HG03342 (cell line): ENCODE measurements at regions not wholly inside any gene's neighbourhood (a gene's known extent, or its start where the extent isn't known, plus 50 kb on each side); places are given as distances from the start of the nearest gene placed in this dataset.

Source experiments
- ATAC-seq: cut with Tn5 transposase; IDR thresholded peaks from one replicate; pipeline ENCODE4 v1.9.1; 2021; ENCODE audit warnings: mild to moderate bottlenecking, moderate library complexity; ENCODE audit not compliant: unreplicated experiment

DNA sequence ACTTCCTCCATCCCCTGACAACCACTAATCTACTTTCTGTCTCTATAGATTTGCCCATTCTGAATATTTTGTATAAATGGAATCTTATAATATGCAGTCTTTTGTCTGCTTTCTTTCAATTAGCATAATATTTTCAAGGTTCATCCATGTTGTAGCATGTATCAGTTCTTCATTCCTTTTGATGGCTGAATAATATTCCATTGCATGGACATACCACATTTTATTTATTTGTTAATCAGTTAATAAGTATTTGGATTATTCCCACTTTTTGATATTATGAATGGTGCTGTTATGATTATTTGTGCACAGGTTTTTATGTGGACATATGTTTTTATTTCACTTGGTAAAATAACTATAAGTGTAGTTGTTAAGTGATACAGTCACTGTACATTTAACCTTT, 155.1 kb upstream of the WSCD2 start:
- no peak for ATAC-seq

DNA sequence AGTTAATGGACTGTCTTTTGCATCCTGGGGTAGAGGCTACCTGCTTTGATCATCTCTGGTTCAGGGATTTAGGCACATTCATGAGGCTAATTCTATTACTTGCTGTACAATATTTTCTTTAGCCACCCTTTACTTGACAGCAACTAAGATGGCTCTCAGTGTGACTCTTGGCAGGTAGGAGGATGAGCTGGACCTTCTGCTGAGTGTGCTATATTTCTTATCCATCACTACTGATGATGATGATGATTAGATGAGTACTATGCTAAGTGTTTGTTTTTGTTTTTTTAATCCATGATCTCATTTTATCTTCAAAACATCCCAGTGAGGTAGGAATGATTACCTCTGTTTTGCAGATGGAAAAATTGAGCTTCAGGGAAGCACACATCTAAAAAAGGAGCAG, 152.8 kb upstream of the WSCD2 start:
- ATAC-seq, result no peak

DNA sequence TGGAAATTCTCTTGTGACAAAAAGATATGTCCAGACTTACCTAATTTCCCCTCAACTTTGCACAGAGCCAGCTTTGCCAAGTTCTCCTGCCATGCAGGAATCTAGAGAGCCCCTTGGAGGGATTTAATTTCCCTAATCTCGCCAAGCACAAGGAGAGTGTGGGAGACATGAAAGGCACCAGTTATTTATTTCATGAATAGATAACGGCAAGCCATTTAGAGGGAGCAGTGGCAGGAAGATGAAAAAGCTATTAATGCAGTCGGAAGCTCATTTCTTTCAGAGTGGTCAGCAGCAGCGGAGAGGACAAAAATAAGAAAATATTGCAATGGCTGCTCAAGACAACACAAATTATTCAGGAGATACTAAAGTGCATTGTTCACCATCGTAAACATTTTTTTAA, 150.9 kb upstream of the WSCD2 start:
- no peak for ATAC-seq

DNA sequence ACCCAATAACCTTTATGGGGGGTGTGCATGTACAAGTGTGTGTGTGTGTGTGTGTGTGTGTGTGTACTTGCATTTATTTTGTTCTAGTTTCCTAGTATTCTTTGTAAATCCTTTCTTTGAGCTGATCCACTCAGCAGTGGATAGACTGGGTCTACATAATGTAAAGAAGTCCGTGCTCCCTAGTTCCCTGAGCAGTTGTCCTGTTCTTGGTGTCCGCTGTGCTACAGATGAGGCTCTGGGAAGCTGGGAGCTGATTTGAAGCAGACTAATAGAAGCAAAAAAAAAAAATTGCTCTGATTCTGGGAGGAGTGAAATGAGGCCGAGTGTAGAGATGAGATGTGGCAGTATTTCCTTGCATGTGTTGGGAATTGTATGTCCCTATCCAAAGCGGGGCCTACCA, 150.4 kb upstream of the WSCD2 start:
- no peak for ATAC-seq

DNA sequence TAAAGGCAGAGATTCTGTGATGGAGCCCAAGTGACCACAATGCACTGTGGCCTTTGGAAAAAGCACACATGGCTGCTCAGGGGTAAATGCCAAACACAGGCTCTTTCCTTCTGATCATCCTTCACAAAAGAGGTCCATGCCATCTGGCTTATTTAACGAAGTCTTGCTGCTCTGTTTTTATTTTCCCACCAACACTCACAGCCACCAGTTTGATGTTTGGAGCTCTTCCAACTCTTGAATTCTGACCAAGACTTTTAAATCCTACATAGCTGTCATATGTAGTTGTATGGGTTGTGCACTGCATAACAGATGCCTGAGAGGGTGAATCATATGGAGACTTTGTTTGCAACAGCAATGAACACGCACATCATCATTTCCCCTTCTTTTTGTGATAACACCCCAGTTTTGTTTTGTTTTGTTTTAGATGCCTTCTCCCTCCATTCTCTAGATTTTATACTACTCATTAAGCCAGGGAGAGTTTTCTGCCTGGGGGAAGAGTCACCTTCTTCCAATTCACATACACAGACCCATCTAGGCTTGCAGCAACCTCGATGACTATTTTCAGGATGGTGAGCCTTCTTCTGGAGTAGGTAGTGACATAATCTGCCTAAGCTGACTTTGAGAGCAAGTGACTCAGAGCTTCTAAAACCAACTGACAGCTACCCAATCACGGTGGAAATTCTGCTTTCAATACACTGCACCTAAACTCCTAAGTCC, 145.2 kb upstream of the WSCD2 start:
- ATAC-seq, result no peak

DNA sequence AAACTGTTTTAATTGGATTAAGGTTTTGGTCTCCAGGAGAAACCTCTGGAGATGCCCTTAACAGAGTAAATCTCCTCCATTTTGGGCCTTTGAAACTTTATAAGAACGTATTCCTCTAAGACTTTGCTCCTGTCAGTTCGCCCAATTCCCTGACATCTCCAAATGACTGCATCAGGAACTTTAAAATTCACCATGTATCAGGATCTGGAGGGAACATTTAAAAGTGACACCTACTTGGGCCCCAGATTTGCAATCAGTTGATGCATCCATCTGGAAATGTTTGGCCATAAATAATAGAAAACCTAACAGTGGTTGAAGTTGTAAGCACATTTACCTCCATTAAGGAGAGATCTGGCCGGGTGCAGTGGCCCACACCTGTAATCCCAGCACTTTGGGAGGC, 144.1 kb upstream of the WSCD2 start:
- ATAC-seq, result no peak

DNA sequence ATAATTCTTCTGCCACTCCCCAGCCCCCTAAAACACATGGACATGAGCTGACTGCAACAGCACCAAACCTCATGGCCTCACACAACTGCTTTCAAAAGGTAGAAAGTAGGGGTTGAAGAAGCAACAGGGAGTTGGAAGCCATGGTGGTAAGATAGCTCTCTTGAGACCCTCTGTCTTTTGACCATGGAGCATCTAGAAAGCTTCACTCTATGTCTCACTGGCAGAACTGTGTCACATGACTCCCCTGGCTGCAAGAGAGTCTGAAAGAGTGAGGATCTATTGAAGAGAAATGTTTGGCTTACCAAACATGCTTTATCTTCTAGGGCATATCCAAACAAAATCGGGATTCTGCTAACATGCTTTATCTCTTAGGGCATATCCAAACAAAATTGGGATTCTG, 142.9 kb upstream of the WSCD2 start:
- ATAC-seq, result no peak

DNA sequence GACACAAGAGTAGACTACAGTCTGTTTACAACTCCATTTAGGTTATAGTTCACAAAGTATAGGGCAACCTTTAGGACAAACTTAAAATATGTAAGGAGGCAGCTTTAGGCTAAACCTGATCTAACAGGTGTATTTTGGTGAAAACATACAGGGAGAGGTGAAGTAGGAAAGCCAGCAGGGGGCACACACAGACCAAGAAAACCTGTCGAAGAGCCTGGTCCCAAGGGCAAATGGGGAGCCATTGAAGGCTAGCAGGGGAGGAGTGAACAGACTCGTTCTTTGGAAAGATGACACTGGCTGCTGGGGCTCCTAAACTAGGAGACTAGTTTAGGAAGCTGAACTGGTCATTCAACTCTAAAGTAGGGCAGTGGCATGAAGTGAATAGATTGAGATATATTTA, 138.8 kb upstream of the WSCD2 start:
- no peak for ATAC-seq

DNA sequence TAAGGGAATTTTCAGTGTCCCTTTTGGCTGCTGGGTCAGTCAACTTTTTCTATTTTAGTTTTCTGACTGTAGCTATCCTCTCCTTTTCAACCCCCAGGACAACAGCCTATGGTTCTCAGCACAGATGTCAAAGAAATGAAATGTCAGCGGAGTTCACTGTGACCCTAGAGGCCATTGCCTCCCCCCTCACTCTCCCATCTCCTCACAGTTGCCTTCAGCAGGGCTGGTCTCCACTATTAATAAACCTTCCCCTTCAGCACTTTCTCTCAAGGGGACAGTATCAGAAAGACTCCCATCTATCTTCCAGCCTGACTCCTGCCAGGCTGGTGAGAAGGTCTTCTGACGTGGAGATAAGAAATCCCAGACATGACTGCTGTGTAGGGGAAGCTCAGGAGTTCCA, 137.1 kb upstream of the WSCD2 start:
- no peak for ATAC-seq

DNA sequence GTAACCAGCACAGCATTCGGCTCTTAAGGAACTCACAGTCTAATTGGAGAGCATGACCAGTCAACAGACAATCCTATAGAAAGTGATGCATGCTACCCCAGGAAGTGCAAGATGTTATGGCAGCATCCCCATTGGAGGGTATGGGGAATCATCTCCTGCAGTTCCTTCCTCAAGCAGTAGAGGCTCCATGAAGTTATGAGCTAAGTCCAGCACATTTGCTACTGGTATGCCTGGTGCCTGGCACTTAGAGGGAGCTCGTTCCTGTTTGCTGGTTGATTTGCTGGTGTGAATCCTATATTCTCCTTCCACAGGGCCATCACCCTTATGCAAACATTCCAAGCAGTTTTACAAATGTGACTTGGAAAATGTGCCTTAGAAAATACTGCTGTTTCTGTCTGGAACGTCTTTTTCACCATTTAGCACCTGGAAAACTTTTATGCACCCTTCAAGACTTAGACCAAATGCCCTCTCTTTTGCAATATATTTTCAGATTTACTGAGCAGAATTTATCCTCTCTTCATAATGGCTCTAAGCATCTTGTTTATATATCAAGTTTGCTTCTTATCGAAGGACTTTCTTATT, 136.1 kb upstream of the WSCD2 start:
- ATAC-seq, result no peak

DNA sequence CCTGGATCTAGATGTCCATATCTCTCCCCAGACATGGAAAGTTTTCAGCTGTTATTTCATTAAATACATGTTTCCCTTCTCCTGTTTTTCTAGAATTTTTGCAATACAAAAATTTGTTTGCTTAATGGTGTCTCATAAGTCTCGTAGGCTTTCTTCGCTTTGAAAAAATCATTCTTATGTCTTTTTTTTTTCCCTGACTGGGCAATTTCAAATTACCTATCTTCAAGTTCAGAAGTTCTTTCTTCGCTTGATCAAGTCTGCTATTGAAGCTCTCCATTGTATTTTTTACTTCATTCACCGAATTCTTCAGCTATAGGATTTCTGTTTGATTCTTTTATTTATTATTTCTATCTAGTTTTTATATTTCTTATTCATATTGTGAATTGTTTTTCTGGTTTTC, 130.2 kb upstream of the WSCD2 start:
- no peak for ATAC-seq

DNA sequence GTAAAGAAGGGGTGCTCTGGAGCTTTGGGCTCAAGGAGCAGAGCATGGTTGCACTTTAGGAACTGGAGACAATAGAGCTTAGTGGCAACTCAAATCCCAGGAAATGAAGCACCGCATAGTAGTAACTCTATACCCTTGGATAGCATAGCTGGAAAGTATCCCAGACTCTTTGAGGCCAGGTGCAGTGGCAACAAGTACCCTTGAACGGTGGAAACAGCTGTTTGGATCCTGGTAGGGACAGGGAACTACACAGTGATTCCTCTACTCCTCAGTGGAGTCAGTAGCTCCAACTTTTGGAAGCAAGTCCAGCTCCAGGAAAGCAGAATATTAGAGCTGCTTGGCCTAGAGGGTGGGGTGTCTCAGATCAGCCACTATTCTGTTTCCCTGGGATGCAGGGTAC, 129.0 kb upstream of the WSCD2 start:
- no peak for ATAC-seq

DNA sequence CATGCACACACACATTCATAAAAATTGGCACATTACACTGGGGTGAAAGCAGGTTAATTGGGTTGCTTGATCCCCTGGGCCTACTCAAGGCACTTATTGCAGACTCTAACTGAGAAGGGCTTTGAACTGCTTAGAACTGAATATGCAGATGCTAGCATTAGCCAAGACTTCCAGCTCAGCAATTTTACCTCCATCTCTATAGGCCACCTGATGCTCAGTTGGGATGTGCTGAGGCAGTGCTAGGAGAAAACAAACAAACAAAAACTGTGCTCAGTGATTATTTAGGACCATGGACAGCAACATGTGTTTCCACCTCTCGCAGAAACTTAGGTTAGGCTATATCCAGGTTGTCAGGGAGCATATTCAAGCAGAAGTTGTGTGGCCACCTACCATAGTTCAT, 124.8 kb upstream of the WSCD2 start:
- ATAC-seq, result no peak

DNA sequence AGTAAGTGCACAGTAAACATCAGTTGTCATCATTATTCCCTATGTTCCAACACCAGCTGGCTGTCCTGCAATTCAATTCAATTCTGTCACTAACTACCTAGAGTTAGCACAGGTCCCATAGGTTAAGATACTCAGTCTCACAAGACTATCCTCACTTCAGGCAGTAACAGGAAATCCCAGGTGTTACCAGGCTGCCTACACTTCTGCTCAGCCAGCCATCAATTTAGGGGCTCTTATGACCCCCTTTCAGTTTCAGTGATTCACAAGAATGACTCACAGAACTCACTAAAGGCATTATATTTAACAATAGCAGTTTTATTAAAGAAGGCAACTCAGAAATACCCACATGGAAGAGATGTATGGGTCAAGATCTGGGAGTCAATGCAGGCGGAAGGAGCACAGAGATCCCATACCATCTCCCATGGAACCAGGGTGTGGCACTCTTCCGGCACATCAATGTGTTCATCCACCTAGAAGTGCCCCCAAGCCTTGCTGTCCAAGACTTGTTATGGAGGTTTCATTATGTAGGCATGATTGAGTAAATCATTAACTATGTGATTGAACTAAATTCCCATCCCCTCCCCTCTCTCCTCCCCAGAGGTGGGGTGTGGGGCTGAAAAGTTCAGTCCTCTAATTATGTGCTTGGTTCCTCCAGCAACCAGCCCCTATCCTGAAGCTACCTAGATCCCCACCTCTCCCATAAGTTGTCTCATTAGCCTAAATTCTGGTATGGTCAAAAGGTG, 120.8 kb upstream of the WSCD2 start:
- no peak for ATAC-seq

DNA sequence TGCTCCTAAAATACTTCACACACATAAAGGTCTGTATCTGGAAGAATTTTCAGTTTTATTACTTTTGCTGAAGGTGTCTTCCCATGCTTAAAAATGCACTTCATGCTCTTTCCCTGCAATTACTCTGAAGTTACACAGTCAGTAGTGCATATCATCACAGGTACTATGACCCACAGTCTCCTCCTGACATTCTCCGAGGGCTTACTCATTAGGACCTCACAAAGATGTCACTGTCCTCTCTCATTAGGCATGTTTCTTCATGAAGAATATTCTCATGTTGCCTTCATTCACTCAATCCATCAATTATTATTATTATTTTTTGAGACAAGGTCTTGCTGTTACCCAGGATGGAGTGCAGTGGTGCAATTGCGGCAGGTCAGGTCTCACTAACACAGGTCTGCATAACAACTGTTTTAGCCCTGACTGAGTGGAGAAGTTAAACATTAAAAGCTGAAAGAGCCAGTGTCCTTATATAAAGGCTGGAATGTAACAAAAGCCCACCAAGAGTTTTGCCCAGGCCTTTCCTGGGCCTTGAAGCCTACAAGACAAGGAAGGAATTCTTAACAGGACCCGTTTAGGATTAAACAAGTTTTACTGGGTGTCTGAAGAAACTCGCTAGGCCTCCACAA, 119.5 kb upstream of the WSCD2 start:
- no peak for ATAC-seq

DNA sequence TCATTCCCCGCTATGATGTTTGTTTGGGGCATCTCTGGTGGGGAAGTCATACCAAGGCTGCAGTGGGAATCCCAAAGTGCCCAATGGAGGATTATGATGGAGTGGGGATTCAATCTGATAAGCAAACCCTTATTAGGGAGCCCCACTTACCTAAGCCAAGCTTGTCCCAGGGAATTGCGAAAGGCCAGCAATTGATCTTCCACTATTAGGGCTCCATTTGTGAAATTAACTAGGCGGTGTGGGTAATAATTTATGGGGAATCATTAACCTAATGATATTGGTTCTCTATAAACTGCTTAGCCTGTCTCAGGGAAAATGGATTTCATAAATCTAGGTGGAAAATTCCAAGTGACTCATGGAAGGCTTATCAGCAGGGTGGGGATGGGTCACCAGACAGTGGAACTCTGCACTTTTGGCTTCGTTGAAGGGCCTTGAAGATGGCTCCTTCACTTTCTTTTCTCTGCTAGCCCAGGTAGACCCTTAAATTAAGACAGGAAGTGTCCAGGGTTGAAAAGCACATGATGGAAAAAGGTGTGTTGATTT, 113.0 kb upstream of the WSCD2 start:
- no peak for ATAC-seq

DNA sequence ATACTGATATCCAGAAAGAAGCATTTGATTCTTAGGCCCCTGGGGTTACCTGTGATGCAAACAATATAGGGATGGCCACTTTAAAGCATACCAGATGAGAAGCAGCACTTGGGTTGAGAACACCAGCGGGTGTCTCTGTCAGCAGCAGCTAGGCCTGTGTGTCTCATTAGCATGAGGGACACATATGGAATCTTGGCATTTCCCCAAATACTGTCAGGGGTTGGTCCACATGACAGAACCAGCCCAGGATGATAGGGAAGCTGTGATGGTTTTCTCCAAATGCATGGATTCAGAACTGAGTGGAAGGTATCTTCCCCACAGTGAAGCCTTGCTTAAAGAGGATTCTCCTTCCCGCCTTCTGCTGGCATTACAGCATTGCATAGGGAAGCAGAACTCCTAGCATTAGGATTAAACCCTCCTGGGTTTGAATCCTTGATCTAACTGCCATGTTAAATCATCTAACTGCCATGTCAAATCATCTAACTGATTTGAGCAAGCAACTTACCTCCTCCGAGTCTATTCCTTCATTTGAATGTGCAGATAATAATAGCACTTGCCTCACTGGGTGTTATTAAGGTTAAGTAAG, 111.5 kb upstream of the WSCD2 start:
- no peak for ATAC-seq

DNA sequence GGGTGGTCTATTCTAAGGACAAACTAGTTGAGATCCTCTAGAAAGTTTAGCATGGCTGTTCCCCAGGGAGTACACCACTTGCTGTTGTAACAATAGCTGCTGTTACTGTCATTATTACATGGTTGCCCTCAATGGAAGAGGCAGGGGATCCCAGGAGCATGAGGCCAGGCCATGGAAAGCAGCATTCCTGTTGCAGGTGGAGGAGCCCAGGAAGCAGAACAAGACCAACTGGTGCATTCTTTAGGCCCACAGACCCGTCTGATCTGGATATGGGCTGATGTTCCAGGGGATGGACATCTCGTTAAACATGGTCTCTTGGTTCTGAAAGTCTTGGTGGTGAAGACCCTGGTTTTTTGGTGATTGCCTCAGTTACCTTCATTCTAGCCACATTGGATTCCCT, 109.2 kb upstream of the WSCD2 start:
- ATAC-seq, result no peak

DNA sequence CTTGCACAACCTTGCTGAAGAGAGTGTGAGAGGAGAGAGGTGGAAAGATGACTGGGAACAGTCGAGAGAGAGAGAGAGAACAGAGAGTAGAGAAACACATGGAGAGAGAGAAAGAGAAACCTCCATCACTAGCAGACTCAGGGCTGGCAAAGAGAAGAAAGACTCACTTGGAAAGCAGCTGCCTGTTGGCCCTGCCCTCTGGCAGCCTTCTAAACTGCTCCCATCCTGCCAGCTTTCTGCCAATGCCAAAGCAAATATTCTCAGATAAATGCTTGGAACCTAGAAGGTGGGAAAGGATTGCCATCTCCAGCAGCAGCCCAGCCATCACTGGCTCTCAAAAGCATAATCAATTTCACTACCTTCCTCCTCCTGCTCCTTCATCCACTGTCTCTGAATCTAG, 107.9 kb upstream of the WSCD2 start:
- ATAC-seq, result no peak

DNA sequence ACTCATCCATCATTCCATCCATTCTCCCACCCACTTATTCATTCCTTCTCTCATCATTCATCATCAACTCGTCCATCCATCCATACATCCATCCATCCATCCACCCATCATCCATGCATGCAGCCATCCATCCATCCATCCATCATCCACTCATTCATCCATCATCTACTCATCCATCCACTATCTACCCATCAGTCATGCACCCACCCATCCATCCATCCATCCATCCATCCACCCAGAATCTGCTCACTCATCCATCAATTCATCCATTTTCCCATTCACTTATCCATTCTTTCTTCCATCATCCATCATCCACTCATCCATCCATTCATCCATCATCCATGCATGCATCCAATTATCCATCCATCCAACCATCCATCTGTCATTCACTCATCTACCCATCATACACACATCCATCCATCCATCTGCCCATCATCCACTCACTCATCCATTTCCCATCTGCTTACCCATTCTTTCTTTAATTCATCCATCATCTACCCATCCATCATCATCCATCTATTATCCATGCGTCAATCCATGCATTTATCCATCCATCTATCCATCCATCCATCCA, 107.1 kb upstream of the WSCD2 start:
- no peak for ATAC-seq
